GM12892 (cell line): ENCODE measurements at regions not wholly inside any gene's neighbourhood (a gene's known extent, or its start where the extent isn't known, plus 50 kb on each side); places are given as distances from the start of the nearest gene placed in this dataset.

ENCODE experiments used
- POLR2A ChIP-seq: IDR thresholded peaks from 2 replicates; pipeline ENCODE4 v1.6.1; 2011; ENCODE audit warnings: low read depth, low read length, control low read depth
- POLR2AphosphoS5 ChIP-seq: IDR thresholded peaks from 2 replicates; pipeline ENCODE4 v1.6.1; 2011; ENCODE audit warnings: low read depth, low read length, control low read depth
- TAF1 ChIP-seq: IDR thresholded peaks from 2 replicates; pipeline ENCODE4 v1.6.1; 2011; ENCODE audit warnings: low read depth, mild to moderate bottlenecking, control low read depth, low read length, borderline replicate concordance

DNA sequence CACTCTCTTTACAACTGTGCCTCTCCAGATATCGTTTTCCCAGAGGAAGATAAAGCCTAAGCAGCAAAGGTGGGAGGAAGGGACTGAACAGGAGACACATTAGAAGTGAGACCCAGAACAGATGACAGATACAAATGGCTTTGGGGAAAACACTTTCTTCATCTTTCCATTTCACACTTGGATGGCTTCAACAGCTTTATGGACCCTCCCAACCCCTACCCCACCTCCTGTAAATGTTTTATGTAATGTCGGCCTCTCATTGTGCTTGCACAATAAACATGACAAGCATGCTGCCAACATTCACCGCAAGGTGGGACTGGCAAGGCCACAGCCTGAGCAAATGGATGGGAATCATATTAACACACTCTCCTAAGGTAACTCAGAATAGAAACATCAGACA is 1088.6 kb downstream of the TUSC7 start:
- TF ChIP-seq POLR2A (no peak), POLR2AphosphoS5 (no peak), TAF1 (no peak)
